IMR-90 (cell line): ENCODE measurements at regions not wholly inside any gene's neighbourhood (a gene's known extent, or its start where the extent isn't known, plus 50 kb on each side); places are given as distances from the start of the nearest gene placed in this dataset.

Source experiments
- ATAC-seq: fragments of 200-7000 bp; cut with Tn5 transposase; 2 replicates; pipeline ENCODE4 v1.9.1; 2020; ENCODE audit warnings: low read depth, mild to moderate bottlenecking, moderate library complexity
- BruUV-seq: library from RNA; stranded (reverse); fragments of 400-500 nt; replicated peaks from 2 replicates; lab custom pipeline; 2021; lab: Mats Ljungman, UMichigan
- CTCF ChIA-PET: fragments of 300-600 bp; formaldehyde crosslinking; extraction: SDS; loops from one replicate; lab custom pipeline; 2021; ENCODE audit warnings: antibody characterized with exemption; lab: Yijun Ruan, JAX
- POLR2A ChIA-PET: fragments of 300-600 bp; sonication (Branson Sonifier 250); formaldehyde crosslinking; loops from one replicate; lab custom pipeline; 2022; ENCODE audit warnings: antibody characterized with exemption; ENCODE audit not compliant: unreplicated experiment; lab: Charles Lee
- DNase-seq: peaks from one replicate; pipeline ENCODE4 v3.0.0; 2013
- H2AFZ ChIP-seq: replicated peaks from 2 replicates; pipeline ENCODE3; 2013; ENCODE audit warnings: low read length, mild to moderate bottlenecking; ENCODE audit not compliant: poor library complexity
- H2AK5ac ChIP-seq: 2 replicates; pipeline ENCODE4 v1.6.1; 2013; ENCODE audit warnings: low read depth, low read length, inconsistent platforms
- H2AK9ac ChIP-seq: replicated peaks from 2 replicates; pipeline ENCODE3; 2013; ENCODE audit warnings: mild to moderate bottlenecking, low read depth, low read length, moderate library complexity; ENCODE audit not compliant: poor library complexity
- H2BK120ac ChIP-seq: 2 replicates; pipeline ENCODE4 v1.6.1; 2013; ENCODE audit warnings: low read depth, low read length, inconsistent platforms
- H2BK15ac ChIP-seq: 3 replicates; pipeline ENCODE4 v1.6.1; 2013; ENCODE audit warnings: low read depth, low read length, inconsistent platforms
- H2BK20ac ChIP-seq: 2 replicates; pipeline ENCODE4 v1.6.1; 2013; ENCODE audit warnings: low read depth, mild to moderate bottlenecking, inconsistent platforms, low read length, moderate library complexity
- H2BK5ac ChIP-seq: 2 replicates; pipeline ENCODE4 v1.6.1; 2013; ENCODE audit warnings: mild to moderate bottlenecking, low read depth, low read length, inconsistent platforms; ENCODE audit not compliant: poor library complexity, severe bottlenecking
- H3K14ac ChIP-seq: replicated peaks from 2 replicates; pipeline ENCODE4 v1.6.1; 2013; ENCODE audit warnings: low read depth, low read length, inconsistent platforms
- H3K18ac ChIP-seq: 2 replicates; pipeline ENCODE4 v1.6.1; 2013; ENCODE audit warnings: low read depth, low read length, control low read depth
- H3K23ac ChIP-seq: 2 replicates; pipeline ENCODE4 v1.6.1; 2013; ENCODE audit warnings: low read depth, low read length, inconsistent platforms
- H3K27ac ChIP-seq: 2 replicates; pipeline ENCODE4 v1.5.1; 2013; ENCODE audit warnings: mild to moderate bottlenecking, control low read depth, low read length; ENCODE audit not compliant: insufficient read depth
- H3K27me3 ChIP-seq: 2 replicates; pipeline ENCODE4 v1.6.1; 2013; ENCODE audit warnings: low read length; ENCODE audit not compliant: control insufficient read depth, insufficient read depth
- H3K36me3 ChIP-seq: 2 replicates; pipeline ENCODE4 v1.6.1; 2013; ENCODE audit warnings: low read length, mixed read lengths; ENCODE audit not compliant: control insufficient read depth, insufficient read depth
- H3K4ac ChIP-seq: 2 replicates; pipeline ENCODE4 v1.6.1; 2013; ENCODE audit warnings: low read depth, low read length, inconsistent platforms
- H3K4me1 ChIP-seq: 2 replicates; pipeline ENCODE4 v1.6.1; 2013; ENCODE audit warnings: low read length, mixed read lengths; ENCODE audit not compliant: control insufficient read depth, insufficient read depth
- H3K4me2 ChIP-seq: 2 replicates; pipeline ENCODE4 v1.6.1; 2013; ENCODE audit warnings: low read depth, mild to moderate bottlenecking, control low read depth, low read length, moderate library complexity
- H3K4me3 ChIP-seq: 2 replicates; pipeline ENCODE4 v1.5.1; 2013; ENCODE audit warnings: low read depth, mild to moderate bottlenecking, control low read depth, low read length, moderate library complexity; ENCODE audit not compliant: insufficient read depth
- H3K56ac ChIP-seq: 2 replicates; pipeline ENCODE4 v1.6.1; 2013; ENCODE audit warnings: low read length, inconsistent platforms; ENCODE audit not compliant: insufficient read depth; ENCODE audit errors: extremely low read depth
- H3K79me1 ChIP-seq, 2 experiments: 2 replicates each; pipeline ENCODE4 v1.6.1; 2013; ENCODE audit warnings: low read length in 2 of 2, inconsistent platforms in 1 of 2, low read depth in 1 of 2
- H3K9ac ChIP-seq: 2 replicates; pipeline ENCODE4 v1.6.1; 2013; ENCODE audit warnings: low read depth, low read length, control low read depth
- H3K9me1 ChIP-seq: 2 replicates; pipeline ENCODE4 v1.6.1; 2013; ENCODE audit warnings: low read length, inconsistent platforms; ENCODE audit not compliant: insufficient read depth
- H3K9me3 ChIP-seq: 2 replicates; pipeline ENCODE4 v1.6.1; 2013; ENCODE audit warnings: low read length; ENCODE audit not compliant: control insufficient read depth, insufficient read depth
- H4K20me1 ChIP-seq: 2 replicates; pipeline ENCODE4 v1.6.1; 2013; ENCODE audit warnings: low read length, inconsistent platforms; ENCODE audit not compliant: insufficient read depth
- H4K5ac ChIP-seq: 2 replicates; pipeline ENCODE4 v1.6.1; 2013; ENCODE audit warnings: mild to moderate bottlenecking, low read depth, low read length, control low read depth
- H4K8ac ChIP-seq, 2 experiments: 2 replicates each; pipeline ENCODE4 v1.6.1; 2013; ENCODE audit warnings: low read depth in 2 of 2, low read length in 2 of 2, control low read depth in 1 of 2, inconsistent platforms in 1 of 2
- H4K91ac ChIP-seq: 2 replicates; pipeline ENCODE4 v1.6.1; 2013; ENCODE audit warnings: low read depth, low read length, inconsistent platforms; ENCODE audit not compliant: insufficient read depth
- BHLHE40 ChIP-seq: fragments of 150-350 bp; IDR thresholded peaks from 2 replicates; pipeline ENCODE4 v1.6.1; 2016; ENCODE audit warnings: mild to moderate bottlenecking, low read depth, low read length
- CEBPB ChIP-seq: IDR thresholded peaks from 2 replicates; pipeline ENCODE4 v1.6.1; 2012; ENCODE audit warnings: low read depth, low read length, improper control_type of control experiment
- CHD1 ChIP-seq: IDR thresholded peaks from 2 replicates; pipeline ENCODE4 v1.6.1; 2012; ENCODE audit warnings: low read depth, low read length, improper control_type of control experiment
- FOS ChIP-seq: fragments of 150-350 bp; IDR thresholded peaks from 2 replicates; pipeline ENCODE4 v1.6.1; 2016; ENCODE audit warnings: low read depth, low read length
- MAFK ChIP-seq: IDR thresholded peaks from 2 replicates; pipeline ENCODE4 v1.6.1; 2012; ENCODE audit warnings: low read depth, low read length, improper control_type of control experiment
- MAZ ChIP-seq: IDR thresholded peaks from 2 replicates; pipeline ENCODE4 v1.6.1; 2012; ENCODE audit warnings: low read depth, mild to moderate bottlenecking, low read length, improper control_type of control experiment, moderate library complexity, borderline replicate concordance
- MXI1 ChIP-seq: IDR thresholded peaks from 2 replicates; pipeline ENCODE4 v1.6.1; 2012; ENCODE audit warnings: low read depth, mild to moderate bottlenecking, low read length, moderate library complexity, borderline replicate concordance
- NFE2L2 ChIP-seq: fragments of 150-350 bp; IDR thresholded peaks from 2 replicates; pipeline ENCODE4 v1.6.1; 2016; ENCODE audit warnings: low read depth, mild to moderate bottlenecking, low read length
- RAD21 ChIP-seq: IDR thresholded peaks from 2 replicates; pipeline ENCODE4 v1.6.1; 2012; ENCODE audit warnings: low read length, improper control_type of control experiment
- RCOR1 ChIP-seq: IDR thresholded peaks from 2 replicates; pipeline ENCODE4 v1.6.1; 2012; ENCODE audit warnings: mild to moderate bottlenecking, low read length, improper control_type of control experiment; ENCODE audit not compliant: insufficient replicate concordance
- RFX5 ChIP-seq: IDR thresholded peaks from 2 replicates; pipeline ENCODE4 v1.8.0; 2012; ENCODE audit warnings: low read depth, mild to moderate bottlenecking, low read length, moderate library complexity
- SMC3 ChIP-seq: fragments of 150-350 bp; IDR thresholded peaks from 2 replicates; pipeline ENCODE4 v1.6.1; 2016; ENCODE audit warnings: low read depth, mild to moderate bottlenecking, antibody characterized with exemption, low read length, moderate library complexity
- WGBS, 2 experiments: methylation state at CpG; one replicate each; pipeline versions ENCODE4 v1.1.5 to v1.1.7; 2013; ENCODE audit warnings: missing lambda C conversion rate in 2 of 2; ENCODE audit not compliant: insufficient read length in 1 of 2; ENCODE audit errors: extremely low coverage in 2 of 2; 5-methylcytosine and 5-hydroxymethylcytosine counted together
- dilution Hi-C: fragments of 300-500 bp; cut with HindIII; formaldehyde crosslinking; loops from one replicate; pipeline ENCODE4 v1.14.3; 2018; ENCODE audit warnings: low sequenced_read_pairs; ENCODE audit not compliant: unreplicated experiment
- in situ Hi-C: fragments of 300-500 bp; cut with MboI; formaldehyde crosslinking; loops from 3 replicates; pipeline ENCODE4 v1.14.3; 2019; ENCODE audit warnings: low sequenced_read_pairs, inconsistent platforms, mixed read lengths
- intact Hi-C: fragments of 100-400 bp; cut with micrococcal nuclease; formaldehyde crosslinking; loops from 2 replicates; pipeline ENCODE4 v1.10.0; 2022

DNA sequence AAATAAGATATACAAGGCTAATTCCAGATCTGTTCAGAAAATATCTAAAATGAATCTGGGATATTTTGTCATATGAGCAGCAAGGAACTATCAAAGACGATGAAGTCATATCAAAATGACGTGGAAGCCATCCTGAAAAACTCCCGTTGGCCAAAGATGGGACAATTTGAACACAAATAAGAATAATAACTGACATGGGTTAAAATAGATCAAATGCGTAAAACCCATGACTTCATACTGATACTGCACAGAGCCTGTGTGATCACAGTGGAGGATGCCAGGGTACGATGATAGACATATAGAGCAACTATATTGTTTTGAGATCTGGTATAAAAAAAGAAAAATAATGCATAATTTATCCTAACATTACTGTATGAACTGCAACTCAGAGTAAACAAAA lies 51.0 kb upstream of the PIP5K1B start:
- Histone ChIP-seq H2BK5ac (no peak overlapping the region), H4K91ac (no peak overlapping the region), H3K27me3 (no peaks in the 10 kb centered on the region), H4K5ac (no peak overlapping the region), H4K20me1 (no peaks in the 10 kb centered on the region), H2BK20ac (no peak overlapping the region), H3K9me1 (no peaks in the 10 kb centered on the region), H3K4me3 (no peak overlapping the region), H3K14ac (no peak overlapping the region), H3K27ac (no peak overlapping the region), H3K18ac (no peak overlapping the region), H3K9me3 (no peaks in the 10 kb centered on the region), H2BK15ac (no peak overlapping the region), H4K8ac (no peak overlapping the region), H2AK5ac (no peak overlapping the region), H2BK120ac (no peak overlapping the region), H3K36me3 (no peaks in the 10 kb centered on the region), H3K4me1 (no peaks in the 10 kb centered on the region), H3K56ac (no peak overlapping the region), H2AFZ (no peak overlapping the region), H3K9ac (no peak overlapping the region), H3K4ac (no peak overlapping the region), H3K4me2 (no peak overlapping the region), H2AK9ac (no peak overlapping the region), H3K79me1 (no peaks in the 10 kb centered on the region), H3K23ac (no peak overlapping the region)
- no peak for TF ChIP-seq RCOR1
- no peak for TF ChIP-seq SMC3
- no peak for TF ChIP-seq MAFK
- no peak for TF ChIP-seq CHD1
- no peak for TF ChIP-seq FOS
- no peak for TF ChIP-seq BHLHE40
- TF ChIP-seq NFE2L2, result no peak
- TF ChIP-seq MAZ, result no peak
- TF ChIP-seq RFX5, result no peak
- no peak for TF ChIP-seq RAD21
- TF ChIP-seq MXI1, result no peak
- TF ChIP-seq CEBPB, result no peak
- ChIA-PET POLR2A (no interaction called here), CTCF (no interaction called here)
- in situ Hi-C loops (no loop called here), intact Hi-C loops (no loop called here), dilution Hi-C loops (no loop called here)
- no TSS peak for BruUV-seq
- no CpG with 5 or more reads among the region's 5 CpGs for WGBS, 2 experiments
- no peak for DNase-seq
- no peak for ATAC-seq
